MM.1S (cell line): ENCODE measurements at regions not wholly inside any gene's neighbourhood (a gene's known extent, or its start where the extent isn't known, plus 50 kb on each side); places are given as distances from the start of the nearest gene placed in this dataset.

Experiments
- EZH2 ChIP-seq: fragments of 300-600 bp; sonication (generic); optimal IDR thresholded peaks from 2 replicates; pipeline ENCODE3; 2017; ENCODE audit warnings: low read depth, mild to moderate bottlenecking, antibody characterized with exemption, low read length, mixed read lengths
- EZH2phosphoT487 ChIP-seq: fragments of 300-600 bp; sonication (generic); IDR thresholded peaks from 2 replicates; pipeline ENCODE4 v1.6.1; 2018; ENCODE audit warnings: antibody characterized with exemption, low read length
- TF ChIP-seq, protein P1 (sequence below): fragments of 300-600 bp; sonication (generic); IDR thresholded peaks from 2 replicates; pipeline ENCODE4 v1.5.1; 2016; ENCODE audit warnings: antibody characterized with exemption, low read length, mixed read lengths

DNA sequence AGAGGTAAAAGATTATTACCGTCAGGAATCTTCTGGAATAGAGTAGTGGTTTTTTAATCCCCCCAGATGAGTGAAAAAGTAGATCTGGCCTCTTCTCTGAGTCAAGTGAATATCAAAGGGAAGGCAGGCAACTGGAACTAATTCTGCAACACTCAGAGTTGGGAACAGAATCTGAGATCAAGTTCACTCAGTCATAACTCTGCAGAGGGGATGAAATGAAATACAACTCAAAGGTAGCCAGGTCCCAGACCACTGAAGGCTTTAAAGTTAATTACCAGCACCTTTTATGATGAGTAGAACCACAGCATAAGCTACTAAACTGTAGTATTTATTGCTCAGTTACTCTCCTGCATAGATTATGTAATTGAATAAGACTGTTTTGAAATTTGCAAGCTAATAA lies 455.6 kb upstream of the AKR1E2 start:
- TF ChIP-seq, protein P1, sequence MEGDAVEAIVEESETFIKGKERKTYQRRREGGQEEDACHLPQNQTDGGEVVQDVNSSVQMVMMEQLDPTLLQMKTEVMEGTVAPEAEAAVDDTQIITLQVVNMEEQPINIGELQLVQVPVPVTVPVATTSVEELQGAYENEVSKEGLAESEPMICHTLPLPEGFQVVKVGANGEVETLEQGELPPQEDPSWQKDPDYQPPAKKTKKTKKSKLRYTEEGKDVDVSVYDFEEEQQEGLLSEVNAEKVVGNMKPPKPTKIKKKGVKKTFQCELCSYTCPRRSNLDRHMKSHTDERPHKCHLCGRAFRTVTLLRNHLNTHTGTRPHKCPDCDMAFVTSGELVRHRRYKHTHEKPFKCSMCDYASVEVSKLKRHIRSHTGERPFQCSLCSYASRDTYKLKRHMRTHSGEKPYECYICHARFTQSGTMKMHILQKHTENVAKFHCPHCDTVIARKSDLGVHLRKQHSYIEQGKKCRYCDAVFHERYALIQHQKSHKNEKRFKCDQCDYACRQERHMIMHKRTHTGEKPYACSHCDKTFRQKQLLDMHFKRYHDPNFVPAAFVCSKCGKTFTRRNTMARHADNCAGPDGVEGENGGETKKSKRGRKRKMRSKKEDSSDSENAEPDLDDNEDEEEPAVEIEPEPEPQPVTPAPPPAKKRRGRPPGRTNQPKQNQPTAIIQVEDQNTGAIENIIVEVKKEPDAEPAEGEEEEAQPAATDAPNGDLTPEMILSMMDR, result no peak
- TF ChIP-seq EZH2, result no peak
- no peak for TF ChIP-seq EZH2phosphoT487
